DND-41 (cell line): ENCODE measurements at regions not wholly inside any gene's neighbourhood (a gene's known extent, or its start where the extent isn't known, plus 50 kb on each side); places are given as distances from the start of the nearest gene placed in this dataset.

Experiments
- EZH2 ChIP-seq: IDR thresholded peaks from 3 replicates; pipeline ENCODE4 v1.6.1; 2012; ENCODE audit warnings: borderline replicate concordance, low read depth, mild to moderate bottlenecking, moderate library complexity, low read length, inconsistent platforms; ENCODE audit not compliant: severe bottlenecking
- TF ChIP-seq, protein P1 (sequence below): IDR thresholded peaks from 2 replicates; pipeline ENCODE4 v1.5.1; 2012; ENCODE audit warnings: borderline replicate concordance, low read length, moderate library complexity, mild to moderate bottlenecking; ENCODE audit not compliant: poor library complexity, severe bottlenecking; ENCODE audit errors: extremely low read depth

DNA sequence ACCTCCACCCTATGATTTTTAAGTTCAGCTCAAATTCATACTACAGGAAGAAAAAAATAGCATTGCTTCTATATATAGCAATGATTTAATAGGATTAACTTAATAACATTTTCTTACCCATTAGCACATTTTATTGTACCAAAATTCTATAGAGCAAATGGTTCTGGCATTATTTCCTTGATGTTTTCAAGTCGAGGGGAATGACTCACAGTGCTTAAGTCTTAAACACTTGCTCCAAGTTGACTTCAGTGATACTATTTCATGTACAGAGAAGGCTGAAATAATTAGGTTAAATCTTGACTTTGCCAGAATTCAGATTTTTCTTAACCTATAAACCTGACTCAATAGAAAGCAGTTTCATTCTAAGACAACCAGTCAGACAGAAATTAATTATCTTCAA is 1133.8 kb downstream of the SORCS3 start:
- TF ChIP-seq EZH2: no peak
- TF ChIP-seq, protein P1, sequence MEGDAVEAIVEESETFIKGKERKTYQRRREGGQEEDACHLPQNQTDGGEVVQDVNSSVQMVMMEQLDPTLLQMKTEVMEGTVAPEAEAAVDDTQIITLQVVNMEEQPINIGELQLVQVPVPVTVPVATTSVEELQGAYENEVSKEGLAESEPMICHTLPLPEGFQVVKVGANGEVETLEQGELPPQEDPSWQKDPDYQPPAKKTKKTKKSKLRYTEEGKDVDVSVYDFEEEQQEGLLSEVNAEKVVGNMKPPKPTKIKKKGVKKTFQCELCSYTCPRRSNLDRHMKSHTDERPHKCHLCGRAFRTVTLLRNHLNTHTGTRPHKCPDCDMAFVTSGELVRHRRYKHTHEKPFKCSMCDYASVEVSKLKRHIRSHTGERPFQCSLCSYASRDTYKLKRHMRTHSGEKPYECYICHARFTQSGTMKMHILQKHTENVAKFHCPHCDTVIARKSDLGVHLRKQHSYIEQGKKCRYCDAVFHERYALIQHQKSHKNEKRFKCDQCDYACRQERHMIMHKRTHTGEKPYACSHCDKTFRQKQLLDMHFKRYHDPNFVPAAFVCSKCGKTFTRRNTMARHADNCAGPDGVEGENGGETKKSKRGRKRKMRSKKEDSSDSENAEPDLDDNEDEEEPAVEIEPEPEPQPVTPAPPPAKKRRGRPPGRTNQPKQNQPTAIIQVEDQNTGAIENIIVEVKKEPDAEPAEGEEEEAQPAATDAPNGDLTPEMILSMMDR: no peak
